ENCODE measurements at regions not wholly inside any gene's neighbourhood (a gene's known extent, or its start where the extent isn't known, plus 50 kb on each side); places are given as distances from the start of the nearest gene placed in this dataset.

DNA sequence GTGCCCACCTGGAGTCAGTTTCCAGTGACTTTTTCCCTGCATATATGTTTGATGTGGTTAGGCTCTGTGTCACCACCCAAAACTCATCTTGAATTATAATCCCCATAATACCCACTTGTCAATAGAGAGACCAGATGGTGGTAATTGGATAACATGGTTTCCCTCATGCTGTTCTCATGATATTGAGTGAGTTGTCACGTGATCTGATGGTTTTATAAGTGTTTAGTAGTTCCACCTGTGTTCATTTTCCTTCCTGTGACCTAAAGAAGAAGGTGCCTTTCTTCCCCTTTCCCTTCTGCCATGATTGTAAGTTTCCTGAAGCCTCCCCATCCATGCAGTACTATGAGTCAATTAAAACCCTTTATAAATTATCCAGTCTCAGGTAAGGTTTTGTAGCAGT, 740.9 kb downstream of the ARAP2 start:
- Histone ChIP-seq H3K36me3 (ENCODE audit: control insufficient read depth in 2 of 4, insufficient read depth in 4 of 4, low read length in 3 of 4) (no peaks in the 10 kb centered on the region), H3K4me3 (ENCODE audit: extremely low read depth in 1 of 4, insufficient read depth in 2 of 4, low read depth in 3 of 4, low read length in 4 of 4) (no peak overlapping the region), H3K4me1 (replicated peaks in 1 of 4; ENCODE audit: control insufficient read depth in 3 of 4, insufficient read depth in 4 of 4, low read length in 3 of 4) (no peaks in the 10 kb centered on the region), H3K18ac (ENCODE audit: extremely low read depth, low read length) (no peak overlapping the region), H2BK15ac (ENCODE audit: low read length) (no peak overlapping the region), H4K20me1 (replicated peaks in 1 of 2; ENCODE audit: control insufficient read depth in 1 of 2, insufficient read depth in 2 of 2, low read length in 2 of 2) (no peaks in the 10 kb centered on the region), H3K4ac (replicated peaks; ENCODE audit: insufficient read length, low read depth, low read length) (no peak overlapping the region), H3K79me1 (ENCODE audit: low read depth, low read length) (no peaks in the 10 kb centered on the region), H3K56ac (replicated peaks; ENCODE audit: insufficient read length, low read depth, low read length) (no peak overlapping the region), H3K27me3 (replicated peaks in 1 of 4; ENCODE audit: control insufficient read depth in 3 of 4, extremely low read depth in 1 of 4, insufficient read depth in 3 of 4, low read length in 3 of 4) (no peaks in the 10 kb centered on the region), H2AFZ (ENCODE audit: low read length) (no peak overlapping the region), H3K9me3 (ENCODE audit: insufficient read depth in 2 of 2, low read depth in 1 of 2, low read length in 1 of 2) (no peaks in the 10 kb centered on the region), H3K27ac (ENCODE audit: low read depth, low read length) (no peak overlapping the region), H3K23me2 (ENCODE audit: low read depth, low read length) (no peaks in the 10 kb centered on the region), H4K91ac (replicated peaks; ENCODE audit: insufficient read length, low read length) (no peak overlapping the region), H3K79me2 (ENCODE audit: control insufficient read depth in 1 of 2, insufficient read depth in 2 of 2, low read length in 2 of 2) (no peaks in the 10 kb centered on the region), H3K14ac (ENCODE audit: insufficient read length) (no peak overlapping the region), H2BK120ac (replicated peaks; ENCODE audit: low read depth, low read length) (no peak overlapping the region), H3K9ac (replicated peaks in 1 of 4; ENCODE audit: extremely low read depth in 1 of 4, low read depth in 3 of 4, low read length in 3 of 4) (no peak overlapping the region), H2BK20ac (ENCODE audit: low read length) (no peak overlapping the region), H2AK5ac (ENCODE audit: low read depth, low read length) (no peak overlapping the region), H2BK12ac (ENCODE audit: low read depth, low read length) (no peak overlapping the region), H2BK5ac (ENCODE audit: low read depth, low read length) (no peak overlapping the region), H4K5ac (ENCODE audit: insufficient read length, low read depth, low read length) (no peak overlapping the region), H3K23ac (ENCODE audit: insufficient read length) (no peak overlapping the region), H3K4me2 (ENCODE audit: insufficient read depth in 1 of 2, low read depth in 2 of 2, low read length in 2 of 2) (no peak overlapping the region), H4K8ac (ENCODE audit: extremely low read depth, insufficient read depth, low read length) (no peak overlapping the region)
- 86% methylated on average over 1 of the region's 1 CpG; no CpG with 5 or more reads in 1 of the 2 experiments for WGBS, 2 experiments (ENCODE audit: extremely low coverage in 1 of 2, insufficient coverage in 1 of 2, insufficient read length in 1 of 2, insufficient replicate concordance in 2 of 2, low coverage in 1 of 2, low lambda C conversion rate in 2 of 2, missing lambda C conversion rate in 1 of 2)
- POLR2A ChIA-PET (ENCODE audit: partially characterized antibody): no interaction called here
- TF ChIP-seq BCL11A (IDR thresholded peaks at IDR 0.05; ENCODE audit: low read depth in 2 of 2, low read length in 2 of 2) (no peak), CBX8 (IDR thresholded peaks at IDR 0.05; ENCODE audit: borderline replicate concordance, low read depth, low read length) (no peak), CHD2 (IDR thresholded peaks at IDR 0.05; ENCODE audit: low read length) (no peak), EGR1 (IDR thresholded peaks at IDR 0.05; ENCODE audit: borderline replicate concordance, low read depth, low read length) (no peak), ZNF274 (IDR thresholded peaks at IDR 0.05; ENCODE audit: borderline replicate concordance, extremely low read depth, low read length) (no peak), TCF12 (IDR thresholded peaks at IDR 0.05; ENCODE audit: low read depth, low read length) (no peak), GTF2F1 (IDR thresholded peaks at IDR 0.05; ENCODE audit: borderline replicate concordance, low read depth, low read length) (no peak), HDAC2 (IDR thresholded peaks at IDR 0.05; ENCODE audit: borderline replicate concordance in 1 of 2, low read depth in 2 of 2, low read length in 2 of 2) (no peak), TAF1 (IDR thresholded peaks at IDR 0.05; ENCODE audit: low read depth, low read length) (no peak), SIX5 (IDR thresholded peaks at IDR 0.05; ENCODE audit: low read depth, low read length) (no peak), CBX5 (IDR thresholded peaks at IDR 0.05; ENCODE audit: low read depth, low read length) (no peak)
- DNase-seq (ENCODE audit: low read depth in 1 of 2, low spot score in 2 of 2) (no peak), FAIRE-seq (no peak)
- CTCF ChIA-PET (ENCODE audit: partially characterized antibody): no interaction called here
